DMS 273 (cell line): ENCODE measurements at regions not wholly inside any gene's neighbourhood (a gene's known extent, or its start where the extent isn't known, plus 50 kb on each side); places are given as distances from the start of the nearest gene placed in this dataset.

ENCODE experiments used
- DNase-seq: peaks from one replicate; lab custom pipeline; 2025; ENCODE audit not compliant: unreplicated experiment; lab: John Stamatoyannopoulos, UW

DNA sequence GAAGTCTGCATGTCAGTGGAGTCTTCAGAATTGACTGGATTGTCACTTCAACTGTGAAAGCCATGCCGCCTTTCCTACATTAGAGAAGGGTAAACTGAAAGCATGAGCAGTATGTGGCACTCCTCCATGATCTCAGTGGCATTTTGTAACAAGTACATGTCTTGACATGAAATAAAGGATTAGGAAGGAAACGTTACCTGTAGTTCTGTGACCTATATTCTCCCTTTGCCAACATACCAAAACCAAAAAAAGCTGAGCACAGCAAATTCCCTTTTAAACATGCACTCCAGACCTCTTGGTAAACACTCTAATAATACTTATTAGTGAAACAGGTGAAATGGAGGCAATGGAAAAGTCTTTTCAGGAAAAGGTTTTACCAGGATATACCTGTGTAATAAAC, 344.2 kb downstream of the GRIA2 start:
- no peak for DNase-seq

GRCh38 chr4:157564218-157564617, 343.7 kb downstream of the GRIA2 start:
- no peak for DNase-seq

- no peak for DNase-seq
Measured at GRCh38 chr4:157558016-157558415, 337.5 kb downstream of the GRIA2 start.

GRCh38 chr4:157550028-157550427, 329.5 kb downstream of the GRIA2 start:
- DNase-seq, result no peak

GRCh38 chr4:157527954-157528353, 307.4 kb downstream of the GRIA2 start:
- DNase-seq, result no peak

GRCh38 chr4:157521906-157522305, 301.4 kb downstream of the GRIA2 start:
- DNase-seq, result no peak

DNA sequence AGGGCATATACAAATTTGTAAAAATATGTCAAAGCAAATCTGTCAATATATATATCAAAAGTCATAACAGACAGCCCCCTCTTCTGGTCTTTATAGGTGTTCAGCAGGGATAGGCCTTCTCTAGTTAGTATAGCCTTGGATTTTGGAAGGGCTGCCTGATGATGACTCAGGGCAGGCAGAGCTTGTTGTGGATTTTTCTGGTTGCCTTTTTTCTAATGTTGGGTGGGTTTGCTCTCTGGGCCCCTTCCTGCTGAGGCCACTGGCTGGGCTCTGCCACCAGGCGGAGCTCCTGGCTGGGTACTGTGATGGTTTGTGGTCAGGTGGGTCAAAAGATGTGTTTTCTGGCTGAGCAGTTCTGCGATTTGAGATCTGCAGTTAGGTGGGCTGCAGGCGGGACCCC, 294.2 kb downstream of the GRIA2 start:
- DNase-seq, result no peak

DNA sequence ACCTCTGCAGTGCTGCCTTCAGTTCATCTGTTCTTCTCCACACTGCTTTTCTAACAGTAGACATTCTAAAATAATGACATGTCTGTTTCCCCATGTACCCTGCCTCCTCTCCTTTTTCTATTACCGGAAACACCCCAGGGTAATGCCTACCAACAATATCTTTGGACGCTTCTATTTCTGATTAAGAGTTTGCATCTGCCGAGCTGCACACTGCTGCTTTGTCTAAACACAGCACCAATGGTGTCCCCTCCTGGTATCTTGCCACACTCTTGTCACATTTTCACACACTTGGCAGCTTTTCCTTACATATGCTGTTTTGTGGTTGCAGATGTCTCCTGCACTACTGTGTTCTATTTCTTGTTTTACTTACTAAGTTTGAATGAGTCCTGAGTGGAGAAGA, 288.8 kb downstream of the GRIA2 start:
- no peak for DNase-seq

DNA sequence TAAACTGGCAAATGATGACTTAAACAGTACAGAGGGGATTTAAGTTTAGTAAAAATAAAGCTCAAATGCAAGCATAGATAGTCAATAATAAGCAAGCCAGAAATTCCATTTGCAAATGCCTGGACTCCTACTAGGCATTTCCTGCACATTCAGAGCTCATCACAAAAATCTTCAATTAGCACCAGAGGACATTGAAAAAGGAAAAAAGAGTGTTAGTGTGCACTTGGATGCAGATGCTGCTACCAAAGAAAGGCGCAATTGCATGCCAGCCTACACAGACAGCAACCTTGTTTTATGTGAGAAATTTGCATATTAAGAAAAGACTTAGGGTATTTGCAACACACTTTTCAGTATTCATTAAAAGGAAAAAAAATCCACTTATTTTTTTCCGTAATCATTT, 282.1 kb downstream of the GRIA2 start:
- no peak for DNase-seq

- no peak for DNase-seq
Measured at GRCh38 chr4:157459785-157460184, 239.3 kb downstream of the GRIA2 start.

DNA sequence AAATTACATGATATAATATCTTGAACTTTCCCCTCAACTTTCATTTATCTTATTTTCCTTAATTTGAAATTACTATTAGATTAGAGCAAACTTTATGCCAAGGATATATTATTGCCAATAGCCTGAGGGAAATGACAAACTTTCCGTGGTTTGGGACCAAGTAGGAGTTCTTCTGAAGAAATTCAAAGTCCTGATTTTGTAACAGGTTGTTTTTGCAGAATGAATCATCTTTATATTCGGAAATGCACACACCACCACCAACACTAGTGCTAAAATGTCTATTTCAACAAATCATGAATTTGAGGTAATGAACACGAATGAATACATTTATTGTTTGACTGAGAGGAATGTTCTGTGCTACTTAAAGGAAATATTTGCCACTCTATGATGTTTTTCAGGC, 226.7 kb downstream of the GRIA2 start:
- no peak for DNase-seq

DNA sequence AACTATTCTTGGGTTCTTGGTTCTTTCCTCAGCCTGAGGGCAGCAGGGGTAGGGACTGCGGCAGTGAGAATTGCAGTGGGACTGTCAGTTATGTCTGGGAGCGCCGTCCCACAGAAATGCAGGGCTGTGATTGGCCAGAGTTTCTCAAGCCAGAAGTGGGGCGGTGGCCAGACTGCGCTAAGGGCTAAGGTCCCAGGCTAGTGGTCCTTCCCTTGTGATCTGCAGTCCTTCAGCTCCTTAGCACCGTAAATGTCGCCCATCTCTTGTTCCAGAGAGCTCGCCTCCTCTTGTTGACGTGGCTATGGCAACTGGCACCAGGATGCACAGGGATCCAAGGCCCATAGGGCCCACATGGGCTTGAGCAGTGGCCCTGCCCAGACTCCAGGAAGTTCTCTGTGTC, 223.5 kb downstream of the GRIA2 start:
- DNase-seq, result no peak

DNA sequence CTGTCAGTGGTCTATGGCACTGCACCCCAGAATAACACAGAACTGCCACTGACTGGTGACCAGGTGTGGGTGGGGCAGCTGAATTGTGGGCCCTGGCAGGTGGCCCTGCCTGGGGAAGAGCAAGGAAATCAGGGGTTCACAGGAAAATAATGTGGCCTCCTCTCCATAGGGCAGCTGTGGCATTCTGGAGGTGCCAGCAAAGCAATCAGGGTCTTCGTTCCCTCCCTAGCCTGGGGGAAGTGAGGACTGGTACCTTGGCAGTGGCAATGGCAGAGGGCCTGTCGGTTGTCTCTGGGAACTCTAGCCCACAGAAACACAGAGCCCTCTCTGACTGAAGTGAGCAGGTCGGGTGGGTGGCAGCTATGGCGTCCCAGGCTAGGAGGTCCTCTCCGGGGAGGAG, 223.0 kb downstream of the GRIA2 start:
- DNase-seq, result no peak

DNA sequence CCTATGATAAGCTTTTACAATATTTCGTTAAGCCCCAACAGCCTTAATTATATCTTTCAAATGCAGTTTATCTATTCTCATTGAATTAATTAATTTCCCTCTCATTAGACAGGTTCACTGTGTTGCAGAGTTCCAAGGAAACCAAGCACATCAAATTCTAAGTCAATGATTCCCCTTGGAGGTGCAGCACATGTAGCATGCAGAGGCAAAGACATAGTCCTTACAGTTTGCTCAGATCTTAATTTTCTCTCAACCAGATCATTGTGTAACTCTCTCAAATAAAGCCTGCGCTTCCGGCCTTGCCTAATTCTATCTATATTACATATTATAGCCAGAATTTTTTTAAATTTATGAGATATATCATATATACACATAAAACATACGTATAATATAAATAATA, 205.4 kb downstream of the GRIA2 start:
- DNase-seq, result no peak

- DNase-seq, result no peak
Measured at GRCh38 chr4:157423526-157424020, 203.0 kb downstream of the GRIA2 start.

GRCh38 chr4:157421365-157421764, 200.8 kb downstream of the GRIA2 start:
- DNase-seq, result no peak
